Adipocyte (in vitro differentiated cells): ENCODE measurements at regions not wholly inside any gene's neighbourhood (a gene's known extent, or its start where the extent isn't known, plus 50 kb on each side); places are given as distances from the start of the nearest gene placed in this dataset.

Experiments
- DNase-seq: peaks from one replicate; pipeline ENCODE4 v3.0.0-alpha.2; 2015; ENCODE audit warnings: low read depth
- H3K27me3 ChIP-seq: replicated peaks from 2 replicates; pipeline ENCODE4 v1.7.0; 2013; ENCODE audit warnings: mild to moderate bottlenecking, low read length, moderate library complexity; ENCODE audit not compliant: control insufficient read depth, insufficient read depth
- H3K36me3 ChIP-seq: 2 replicates; pipeline ENCODE4 v1.7.0; 2013; ENCODE audit warnings: low read length, mild to moderate bottlenecking, moderate library complexity; ENCODE audit not compliant: control insufficient read depth, insufficient read depth, severe bottlenecking
- H3K4me1 ChIP-seq: 2 replicates; pipeline ENCODE4 v1.7.0; 2013; ENCODE audit warnings: mild to moderate bottlenecking, low read length, moderate library complexity; ENCODE audit not compliant: control insufficient read depth, insufficient read depth
- H3K4me3 ChIP-seq: 2 replicates; pipeline ENCODE4 v1.7.0; 2013; ENCODE audit warnings: mild to moderate bottlenecking, low read length, moderate library complexity
- H3K9ac ChIP-seq: 2 replicates; pipeline ENCODE4 v1.7.0; 2013; ENCODE audit warnings: mild to moderate bottlenecking, low read length, moderate library complexity
- H3K9me3 ChIP-seq: 2 replicates; pipeline ENCODE4 v1.7.0; 2013; ENCODE audit warnings: mild to moderate bottlenecking, low read length, moderate library complexity; ENCODE audit not compliant: control insufficient read depth

DNA sequence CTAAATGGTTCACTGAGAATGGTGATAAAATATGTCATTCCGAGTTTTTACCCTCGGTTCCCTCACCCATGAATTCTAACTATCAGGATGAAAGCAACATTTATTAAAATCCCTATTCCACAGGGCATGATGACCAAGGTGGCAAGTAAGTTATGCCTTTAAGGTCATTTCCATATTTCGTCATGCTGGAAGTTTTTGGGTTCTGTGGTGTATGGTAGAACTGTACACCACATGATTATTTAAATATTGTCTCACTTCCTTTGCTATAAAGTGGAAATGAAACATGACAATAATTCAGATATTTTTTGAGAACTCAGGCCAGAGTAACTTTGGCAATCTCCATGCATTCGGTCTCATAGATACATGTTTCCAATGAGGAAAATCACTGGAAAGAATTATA lies 68.5 kb upstream of the CARD18 start:
- Histone ChIP-seq H3K27me3 (no peaks in the 10 kb centered on the region), H3K4me1 (no peaks in the 10 kb centered on the region), H3K9ac (no peak overlapping the region), H3K4me3 (no peak overlapping the region), H3K36me3 (no peaks in the 10 kb centered on the region), H3K9me3 (no peaks in the 10 kb centered on the region)
- no peak for DNase-seq

DNA sequence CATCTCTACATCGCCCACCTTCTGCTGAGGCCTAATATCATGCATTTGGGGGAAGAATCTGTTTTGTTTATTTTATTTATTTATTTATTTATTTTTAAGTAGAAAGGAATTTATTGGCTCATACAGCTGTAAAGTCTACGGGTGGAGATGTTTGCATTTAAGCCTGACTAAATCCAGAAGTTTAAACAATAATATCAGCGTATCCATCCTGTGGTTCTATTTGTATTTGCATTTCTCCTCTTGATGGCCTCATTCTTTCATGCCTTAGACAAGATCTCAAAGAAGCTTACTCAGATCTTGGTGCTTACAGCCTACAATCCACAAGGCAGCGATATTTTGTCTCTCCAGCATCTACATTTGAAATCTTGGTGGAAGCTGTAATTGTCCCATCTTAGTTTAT lies 67.1 kb upstream of the CARD18 start:
- DNase-seq: peak; percentile 10
- Histone ChIP-seq H3K36me3 (no peaks in the 10 kb centered on the region), H3K9me3 (no peaks in the 10 kb centered on the region), H3K9ac (no peak overlapping the region), H3K4me1 (no peaks in the 10 kb centered on the region), H3K4me3 (no peak overlapping the region), H3K27me3 (no peaks in the 10 kb centered on the region)

DNA sequence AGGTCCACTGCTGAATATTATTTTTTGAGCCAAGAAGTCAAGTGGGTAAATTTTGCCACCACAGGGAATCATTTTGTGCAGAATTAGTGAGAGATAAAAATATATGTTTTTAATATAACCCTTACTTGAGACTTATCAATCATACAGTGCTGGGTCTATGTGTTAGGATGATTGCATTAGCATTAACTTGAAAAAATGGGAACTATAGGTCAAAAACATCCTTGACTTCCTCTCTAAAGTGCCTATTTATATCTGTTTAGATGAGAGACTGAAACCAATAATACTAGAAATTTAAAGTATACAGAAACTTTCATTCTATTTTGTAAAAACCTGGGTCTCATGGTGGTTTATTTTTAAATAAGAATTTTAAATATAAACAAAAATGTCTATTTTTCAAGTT lies 65.1 kb upstream of the CARD18 start:
- no peaks in the 10 kb centered on the region for H3K27me3 ChIP-seq
- no peak for DNase-seq
- H3K4me3 ChIP-seq: no peak overlapping the region
- no peaks in the 10 kb centered on the region for H3K4me1 ChIP-seq
- no peak overlapping the region for H3K9ac ChIP-seq
- no peaks in the 10 kb centered on the region for H3K9me3 ChIP-seq
- H3K36me3 ChIP-seq: no peaks in the 10 kb centered on the region

DNA sequence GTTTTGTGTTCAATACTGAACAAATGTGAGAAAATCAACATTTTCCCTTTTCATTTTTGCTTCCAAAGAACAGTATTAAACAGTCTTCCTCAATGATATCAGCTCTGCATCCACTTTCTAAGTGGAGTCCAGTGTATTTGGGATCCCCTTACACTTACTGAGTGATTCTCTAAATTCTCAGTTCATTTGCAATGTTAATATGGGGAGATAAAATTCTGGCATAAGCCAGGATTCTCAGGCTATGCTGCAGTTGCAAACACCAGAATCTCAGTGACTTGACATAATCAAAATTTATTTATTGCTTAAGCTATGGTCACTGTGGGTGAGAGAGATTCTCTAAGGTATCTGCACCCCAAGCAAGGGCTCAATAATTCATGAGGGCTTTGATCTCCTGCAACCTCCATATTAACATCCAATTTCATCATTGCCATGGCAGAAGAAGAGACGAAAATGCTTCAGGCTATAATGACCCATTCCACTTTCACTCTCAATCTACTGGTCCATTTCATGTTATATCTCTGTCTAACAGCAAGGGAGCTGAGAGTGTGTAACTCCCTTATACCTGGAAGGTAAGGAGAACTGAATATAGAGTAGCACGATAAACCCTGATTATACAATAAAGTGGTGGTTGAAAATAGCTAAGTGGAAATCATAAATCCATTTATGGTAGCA lies 64.1 kb upstream of the CARD18 start:
- no peaks in the 10 kb centered on the region for H3K9me3 ChIP-seq
- no peaks in the 10 kb centered on the region for H3K36me3 ChIP-seq
- no peak overlapping the region for H3K9ac ChIP-seq
- no peaks in the 10 kb centered on the region for H3K27me3 ChIP-seq
- H3K4me3 ChIP-seq: no peak overlapping the region
- DNase-seq: no peak
- no peaks in the 10 kb centered on the region for H3K4me1 ChIP-seq

DNA sequence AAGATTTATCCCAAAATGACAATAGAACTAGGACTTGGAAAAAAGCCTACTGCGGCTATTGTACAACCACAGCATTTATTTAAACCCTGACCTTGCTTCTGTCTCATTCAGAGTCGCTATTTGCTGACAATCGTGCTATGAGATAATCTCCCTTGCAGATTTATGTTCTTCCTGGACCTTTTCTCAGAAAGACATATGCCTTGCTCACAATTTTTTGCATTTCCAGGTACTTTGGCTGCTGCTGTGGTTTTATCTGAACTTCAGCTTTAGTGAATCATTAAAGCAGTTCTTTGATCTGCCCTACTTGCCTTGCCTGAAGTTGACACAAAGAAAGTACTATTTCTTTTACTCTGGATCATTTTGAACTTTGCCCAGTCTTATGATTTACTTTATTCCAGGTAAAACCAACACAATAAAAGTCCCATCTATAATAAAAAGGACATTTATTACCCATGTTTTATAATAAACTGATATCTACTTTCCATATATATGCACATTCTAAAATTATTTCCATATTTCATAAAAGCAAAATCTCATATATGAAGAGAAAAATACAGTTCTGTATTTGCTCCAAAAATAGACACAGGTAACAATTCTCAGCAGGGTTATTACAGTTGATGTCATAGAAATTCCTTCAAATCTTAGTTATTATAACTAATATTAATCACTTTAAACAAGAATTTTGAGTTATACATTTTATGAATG lies 63.4 kb upstream of the CARD18 start:
- Histone ChIP-seq H3K9me3 (no peaks in the 10 kb centered on the region), H3K27me3 (no peaks in the 10 kb centered on the region), H3K9ac (no peak overlapping the region), H3K36me3 (no peaks in the 10 kb centered on the region), H3K4me1 (no peaks in the 10 kb centered on the region), H3K4me3 (no peak overlapping the region)
- DNase-seq: no peak

DNA sequence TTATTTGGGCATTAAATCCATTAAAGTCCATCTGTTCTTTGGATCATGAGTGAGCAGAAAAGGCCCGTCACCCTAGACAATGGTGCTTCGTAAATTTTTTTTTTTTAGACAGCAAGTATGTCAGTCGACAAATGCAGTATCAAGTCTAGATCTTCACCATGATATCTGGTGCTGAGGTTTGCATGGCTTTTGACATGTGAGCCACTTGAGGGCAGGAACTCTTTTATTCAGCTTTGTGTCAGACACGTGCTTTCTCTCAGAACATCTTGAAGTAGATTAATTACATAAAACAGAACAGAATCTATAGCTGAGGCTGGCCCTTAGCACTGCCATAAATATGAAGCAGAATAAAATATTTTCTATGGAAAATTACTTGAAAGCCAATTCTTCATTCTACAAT lies 62.9 kb upstream of the CARD18 start:
- Histone ChIP-seq H3K4me1 (no peaks in the 10 kb centered on the region), H3K9ac (no peak overlapping the region), H3K4me3 (no peak overlapping the region), H3K36me3 (no peaks in the 10 kb centered on the region), H3K9me3 (no peaks in the 10 kb centered on the region), H3K27me3 (no peaks in the 10 kb centered on the region)
- no peak for DNase-seq

DNA sequence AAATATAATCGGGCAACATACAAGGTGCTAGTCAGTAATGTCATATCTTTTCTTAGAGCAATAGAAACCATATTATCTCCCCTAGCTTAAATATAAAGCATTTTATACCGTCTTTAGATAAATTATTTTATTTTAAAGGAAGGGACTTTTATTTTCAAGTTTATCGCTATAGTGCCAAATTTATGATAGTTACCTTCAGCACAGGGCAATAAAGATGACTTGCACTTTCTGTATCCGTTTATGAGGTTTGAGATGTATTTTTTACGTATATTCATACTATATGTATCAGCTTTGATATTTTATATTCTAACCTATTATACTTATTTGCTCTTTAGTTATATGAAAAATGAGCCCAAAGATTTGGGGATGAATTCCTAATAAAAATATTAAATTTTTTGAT lies 61.6 kb upstream of the CARD18 start:
- no peak overlapping the region for H3K9ac ChIP-seq
- H3K36me3 ChIP-seq: no peaks in the 10 kb centered on the region
- no peak overlapping the region for H3K4me3 ChIP-seq
- no peak for DNase-seq
- H3K27me3 ChIP-seq: no peaks in the 10 kb centered on the region
- no peaks in the 10 kb centered on the region for H3K4me1 ChIP-seq
- no peaks in the 10 kb centered on the region for H3K9me3 ChIP-seq

DNA sequence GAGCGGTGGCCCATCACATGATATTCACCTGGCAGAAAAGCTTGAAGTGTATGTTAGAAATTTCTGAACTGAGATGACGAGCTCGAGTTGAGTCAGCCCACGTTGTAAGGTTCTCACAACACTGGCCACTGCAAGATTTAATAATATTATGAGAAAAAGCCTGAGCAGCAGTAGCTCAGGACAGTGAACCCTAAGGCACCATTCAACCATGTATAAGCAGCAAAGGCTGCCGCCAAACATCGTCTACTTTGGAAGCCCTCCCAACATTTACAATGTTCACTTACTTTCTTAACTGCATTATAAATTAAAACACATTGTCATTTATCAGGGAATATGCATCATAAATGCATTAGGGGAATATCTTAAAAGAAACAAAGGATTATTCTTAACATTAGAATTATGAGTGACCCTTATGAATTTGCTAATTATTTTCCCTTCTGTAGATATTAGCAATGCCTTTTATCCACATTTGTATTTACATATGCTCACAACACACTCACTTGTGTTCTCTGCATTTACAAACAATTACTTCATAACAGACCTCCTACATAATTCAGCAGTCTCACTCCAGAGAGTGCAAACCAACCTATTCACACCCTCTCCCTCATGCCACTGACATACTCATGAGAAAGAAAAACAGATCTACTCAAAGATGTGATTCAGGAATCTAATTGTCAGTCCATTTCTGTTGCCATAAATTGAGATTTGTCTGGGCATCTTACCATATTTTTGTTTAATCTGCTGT lies 57.7 kb upstream of the CARD18 start:
- Histone ChIP-seq H3K27me3 (no peaks in the 10 kb centered on the region), H3K9me3 (no peaks in the 10 kb centered on the region), H3K4me1 (no peaks in the 10 kb centered on the region), H3K36me3 (no peaks in the 10 kb centered on the region), H3K4me3 (no peak overlapping the region), H3K9ac (no peak overlapping the region)
- no peak for DNase-seq

DNA sequence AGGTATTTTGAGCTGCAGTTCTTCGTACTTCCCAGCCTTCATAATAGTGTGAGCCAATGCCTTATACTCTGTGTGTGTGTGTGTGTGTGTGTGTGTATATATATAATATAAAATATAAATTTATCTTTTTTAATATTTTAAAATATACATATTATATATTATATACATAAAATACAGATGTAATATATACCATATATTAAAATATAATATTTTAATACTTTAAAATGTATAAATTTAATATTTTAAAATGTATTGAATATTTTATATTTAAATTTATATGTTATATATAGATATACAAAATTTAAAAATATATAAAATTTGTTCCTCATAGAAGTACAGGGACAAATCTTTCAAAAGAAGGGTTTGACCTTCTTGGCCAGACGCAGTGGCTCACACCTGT lies 53.7 kb upstream of the CARD18 start:
- Histone ChIP-seq H3K9ac (no peak overlapping the region), H3K4me3 (no peak overlapping the region), H3K9me3 (no peaks in the 10 kb centered on the region), H3K36me3 (no peaks in the 10 kb centered on the region), H3K27me3 (no peaks in the 10 kb centered on the region), H3K4me1 (peaks cover 5% of the 10 kb centered on the region)
- DNase-seq: no peak

DNA sequence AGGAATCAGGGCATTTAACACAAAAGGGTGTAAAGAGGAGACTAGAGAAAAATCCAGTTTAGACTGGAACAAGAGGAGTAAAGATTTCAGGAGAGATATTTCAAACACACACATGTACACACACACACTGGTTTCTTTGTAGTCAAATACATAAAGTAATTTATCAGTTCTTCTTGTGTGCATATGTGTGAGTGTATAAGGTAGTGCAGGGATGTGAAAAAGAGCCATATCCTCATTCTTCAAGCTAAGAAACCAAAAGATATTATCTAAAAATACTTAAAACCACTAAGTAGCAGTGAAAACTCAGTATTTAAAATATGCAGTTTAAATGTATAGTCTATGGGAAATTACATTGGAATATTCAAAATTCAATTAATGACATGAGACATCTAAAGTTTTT lies 52.5 kb upstream of the CARD18 start:
- no peak overlapping the region for H3K4me3 ChIP-seq
- no peak for DNase-seq
- no peak overlapping the region for H3K9ac ChIP-seq
- peaks cover 5% of the 10 kb centered on the region for H3K4me1 ChIP-seq
- H3K9me3 ChIP-seq: no peaks in the 10 kb centered on the region
- H3K36me3 ChIP-seq: no peaks in the 10 kb centered on the region
- no peaks in the 10 kb centered on the region for H3K27me3 ChIP-seq

DNA sequence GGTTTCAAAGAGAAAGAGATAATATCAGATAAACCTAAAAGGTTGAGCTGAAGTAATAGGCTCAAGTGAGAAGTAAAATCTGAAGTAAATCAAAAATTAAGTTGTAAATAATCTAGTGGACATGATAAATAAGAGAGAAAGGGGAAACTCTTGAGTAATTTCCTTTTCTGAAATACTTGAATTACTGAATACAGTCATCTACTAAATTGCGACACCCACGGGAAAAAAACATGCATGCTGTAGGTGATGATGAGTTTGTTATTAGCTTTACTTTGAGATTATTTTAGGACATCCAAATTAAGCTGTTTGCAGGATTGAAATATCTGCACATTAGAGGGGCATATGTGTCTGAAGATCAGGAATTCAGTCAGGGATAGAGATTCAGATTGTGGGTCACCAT lies 50.0 kb upstream of the CARD18 start:
- Histone ChIP-seq H3K4me3 (no peak overlapping the region), H3K9ac (no peak overlapping the region), H3K4me1 (peaks cover 5% of the 10 kb centered on the region), H3K36me3 (no peaks in the 10 kb centered on the region), H3K27me3 (no peaks in the 10 kb centered on the region), H3K9me3 (no peaks in the 10 kb centered on the region)
- peak; percentile 31 for DNase-seq
